Neural cell (in vitro differentiated cells): ENCODE measurements at regions not wholly inside any gene's neighbourhood (a gene's known extent, or its start where the extent isn't known, plus 50 kb on each side); places are given as distances from the start of the nearest gene placed in this dataset.

Source experiments
- EP300 ChIP-seq: fragments of 450-650 bp; conservative IDR thresholded peaks from 2 replicates; pipeline ENCODE4 v1.6.1; 2014; ENCODE audit warnings: antibody characterized with exemption, mild to moderate bottlenecking, moderate library complexity; ENCODE audit not compliant: poor library complexity, severe bottlenecking
- EZH2 ChIP-seq: fragments of 200-600, 300-800 bp; shearing (Covaris generic), sonication (generic); IDR thresholded peaks from 2 replicates; pipeline ENCODE4 v1.6.1; 2014; ENCODE audit warnings: antibody characterized with exemption, low read length, borderline replicate concordance, mild to moderate bottlenecking; ENCODE audit not compliant: insufficient read depth, poor library complexity, severe bottlenecking
- MXI1 ChIP-seq: fragments of 450-650 bp; conservative IDR thresholded peaks from 2 replicates; pipeline ENCODE4 v1.6.1; 2014; ENCODE audit warnings: antibody characterized with exemption, mild to moderate bottlenecking; ENCODE audit not compliant: poor library complexity, severe bottlenecking
- POLR2AphosphoS5 ChIP-seq: IDR thresholded peaks from 2 replicates; pipeline ENCODE4 v1.6.1; 2012
- RAD21 ChIP-seq: fragments of 450-650 bp; conservative IDR thresholded peaks from 2 replicates; pipeline ENCODE4 v1.6.1; 2014; ENCODE audit warnings: antibody characterized with exemption, mild to moderate bottlenecking, moderate library complexity
- TAF1 ChIP-seq: IDR thresholded peaks from 2 replicates; pipeline ENCODE4 v1.6.1; 2012; ENCODE audit warnings: low read depth
- TF ChIP-seq, protein P1 (sequence below): fragments of 450-650 bp; IDR thresholded peaks from 2 replicates; pipeline ENCODE4 v1.5.1; 2014; ENCODE audit warnings: antibody characterized with exemption, mild to moderate bottlenecking, moderate library complexity; ENCODE audit not compliant: poor library complexity, severe bottlenecking
- TF ChIP-seq, protein P2 (sequence below): IDR thresholded peaks from 2 replicates; pipeline ENCODE4 v1.6.1; 2012; ENCODE audit warnings: borderline replicate concordance

DNA sequence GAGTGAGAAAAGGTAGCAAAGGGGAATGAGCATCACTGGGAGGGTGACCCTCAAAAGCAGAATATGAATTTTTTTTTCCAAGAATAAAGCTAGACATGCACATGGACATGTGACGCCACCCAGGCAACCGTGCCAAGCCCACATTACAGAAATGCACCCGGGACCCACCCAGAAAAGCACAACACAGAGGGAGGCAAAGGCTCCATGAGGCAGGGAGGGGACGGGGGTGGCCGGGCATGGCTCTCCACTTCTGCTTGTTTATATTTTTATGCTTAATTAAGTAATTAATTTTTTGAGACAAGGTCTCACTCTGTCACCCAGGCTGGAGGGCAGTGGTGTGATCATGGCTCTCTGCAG, 1524.3 kb downstream of the BRD1 start:
- TF ChIP-seq, protein P1, sequence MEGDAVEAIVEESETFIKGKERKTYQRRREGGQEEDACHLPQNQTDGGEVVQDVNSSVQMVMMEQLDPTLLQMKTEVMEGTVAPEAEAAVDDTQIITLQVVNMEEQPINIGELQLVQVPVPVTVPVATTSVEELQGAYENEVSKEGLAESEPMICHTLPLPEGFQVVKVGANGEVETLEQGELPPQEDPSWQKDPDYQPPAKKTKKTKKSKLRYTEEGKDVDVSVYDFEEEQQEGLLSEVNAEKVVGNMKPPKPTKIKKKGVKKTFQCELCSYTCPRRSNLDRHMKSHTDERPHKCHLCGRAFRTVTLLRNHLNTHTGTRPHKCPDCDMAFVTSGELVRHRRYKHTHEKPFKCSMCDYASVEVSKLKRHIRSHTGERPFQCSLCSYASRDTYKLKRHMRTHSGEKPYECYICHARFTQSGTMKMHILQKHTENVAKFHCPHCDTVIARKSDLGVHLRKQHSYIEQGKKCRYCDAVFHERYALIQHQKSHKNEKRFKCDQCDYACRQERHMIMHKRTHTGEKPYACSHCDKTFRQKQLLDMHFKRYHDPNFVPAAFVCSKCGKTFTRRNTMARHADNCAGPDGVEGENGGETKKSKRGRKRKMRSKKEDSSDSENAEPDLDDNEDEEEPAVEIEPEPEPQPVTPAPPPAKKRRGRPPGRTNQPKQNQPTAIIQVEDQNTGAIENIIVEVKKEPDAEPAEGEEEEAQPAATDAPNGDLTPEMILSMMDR, result no peak
- TF ChIP-seq POLR2AphosphoS5, result no peak
- TF ChIP-seq TAF1, result no peak
- no peak for TF ChIP-seq RAD21
- TF ChIP-seq EP300, result no peak
- TF ChIP-seq, protein P2, sequence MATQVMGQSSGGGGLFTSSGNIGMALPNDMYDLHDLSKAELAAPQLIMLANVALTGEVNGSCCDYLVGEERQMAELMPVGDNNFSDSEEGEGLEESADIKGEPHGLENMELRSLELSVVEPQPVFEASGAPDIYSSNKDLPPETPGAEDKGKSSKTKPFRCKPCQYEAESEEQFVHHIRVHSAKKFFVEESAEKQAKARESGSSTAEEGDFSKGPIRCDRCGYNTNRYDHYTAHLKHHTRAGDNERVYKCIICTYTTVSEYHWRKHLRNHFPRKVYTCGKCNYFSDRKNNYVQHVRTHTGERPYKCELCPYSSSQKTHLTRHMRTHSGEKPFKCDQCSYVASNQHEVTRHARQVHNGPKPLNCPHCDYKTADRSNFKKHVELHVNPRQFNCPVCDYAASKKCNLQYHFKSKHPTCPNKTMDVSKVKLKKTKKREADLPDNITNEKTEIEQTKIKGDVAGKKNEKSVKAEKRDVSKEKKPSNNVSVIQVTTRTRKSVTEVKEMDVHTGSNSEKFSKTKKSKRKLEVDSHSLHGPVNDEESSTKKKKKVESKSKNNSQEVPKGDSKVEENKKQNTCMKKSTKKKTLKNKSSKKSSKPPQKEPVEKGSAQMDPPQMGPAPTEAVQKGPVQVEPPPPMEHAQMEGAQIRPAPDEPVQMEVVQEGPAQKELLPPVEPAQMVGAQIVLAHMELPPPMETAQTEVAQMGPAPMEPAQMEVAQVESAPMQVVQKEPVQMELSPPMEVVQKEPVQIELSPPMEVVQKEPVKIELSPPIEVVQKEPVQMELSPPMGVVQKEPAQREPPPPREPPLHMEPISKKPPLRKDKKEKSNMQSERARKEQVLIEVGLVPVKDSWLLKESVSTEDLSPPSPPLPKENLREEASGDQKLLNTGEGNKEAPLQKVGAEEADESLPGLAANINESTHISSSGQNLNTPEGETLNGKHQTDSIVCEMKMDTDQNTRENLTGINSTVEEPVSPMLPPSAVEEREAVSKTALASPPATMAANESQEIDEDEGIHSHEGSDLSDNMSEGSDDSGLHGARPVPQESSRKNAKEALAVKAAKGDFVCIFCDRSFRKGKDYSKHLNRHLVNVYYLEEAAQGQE, result no peak
- no peak for TF ChIP-seq EZH2
- TF ChIP-seq MXI1, result no peak
